ENCODE measurements at regions not wholly inside any gene's neighbourhood (a gene's known extent, or its start where the extent isn't known, plus 50 kb on each side); places are given as distances from the start of the nearest gene placed in this dataset.

GRCh38 chr9:18060269-18060934, 413.6 kb upstream of the ADAMTSL1 start:
- Histone ChIP-seq H4K20me1 (ENCODE audit: insufficient read depth, low read length) (no peaks in the 10 kb centered on the region), H3K27me3 (replicated peaks; ENCODE audit: insufficient read depth, low read length) (no peaks in the 10 kb centered on the region; the same call in 1 of the 2 replicates), H3K9me2 (replicated peaks; ENCODE audit: insufficient read depth, low read length) (no peaks in the 10 kb centered on the region), H3K79me2 (ENCODE audit: low read length) (no peaks in the 10 kb centered on the region), H3K4me3 (ENCODE audit: low read length) (no peak overlapping the region), H2AFZ (ENCODE audit: low read length) (no peak overlapping the region), H3K9me3 (replicated peaks; ENCODE audit: insufficient read depth, low read length) (no peaks in the 10 kb centered on the region), H3F3A (ENCODE audit: insufficient read depth, low read length) (peaks cover 4% of the 10 kb centered on the region; the same call in 1 of the 2 replicates), H3K9ac (ENCODE audit: low read length) (no peak overlapping the region), H3K4me2 (ENCODE audit: low read depth, low read length) (no peak overlapping the region), H3K27ac (ENCODE audit: low read length) (no peak overlapping the region), H3K4me1 (ENCODE audit: low read length) (peaks cover 30% of the 10 kb centered on the region), H3K36me3 (replicated peaks; ENCODE audit: insufficient read depth, low read length) (no peaks in the 10 kb centered on the region)
- no peak for TF ChIP-seq EZH2 (optimal IDR thresholded peaks at IDR 0.05; ENCODE audit: low read depth, low read length)
- TF ChIP-seq, protein P1, sequence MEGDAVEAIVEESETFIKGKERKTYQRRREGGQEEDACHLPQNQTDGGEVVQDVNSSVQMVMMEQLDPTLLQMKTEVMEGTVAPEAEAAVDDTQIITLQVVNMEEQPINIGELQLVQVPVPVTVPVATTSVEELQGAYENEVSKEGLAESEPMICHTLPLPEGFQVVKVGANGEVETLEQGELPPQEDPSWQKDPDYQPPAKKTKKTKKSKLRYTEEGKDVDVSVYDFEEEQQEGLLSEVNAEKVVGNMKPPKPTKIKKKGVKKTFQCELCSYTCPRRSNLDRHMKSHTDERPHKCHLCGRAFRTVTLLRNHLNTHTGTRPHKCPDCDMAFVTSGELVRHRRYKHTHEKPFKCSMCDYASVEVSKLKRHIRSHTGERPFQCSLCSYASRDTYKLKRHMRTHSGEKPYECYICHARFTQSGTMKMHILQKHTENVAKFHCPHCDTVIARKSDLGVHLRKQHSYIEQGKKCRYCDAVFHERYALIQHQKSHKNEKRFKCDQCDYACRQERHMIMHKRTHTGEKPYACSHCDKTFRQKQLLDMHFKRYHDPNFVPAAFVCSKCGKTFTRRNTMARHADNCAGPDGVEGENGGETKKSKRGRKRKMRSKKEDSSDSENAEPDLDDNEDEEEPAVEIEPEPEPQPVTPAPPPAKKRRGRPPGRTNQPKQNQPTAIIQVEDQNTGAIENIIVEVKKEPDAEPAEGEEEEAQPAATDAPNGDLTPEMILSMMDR (IDR thresholded peaks at IDR 0.05; ENCODE audit: low read length), result peak; percentile 31
- DNase-seq, result no peak

DNA sequence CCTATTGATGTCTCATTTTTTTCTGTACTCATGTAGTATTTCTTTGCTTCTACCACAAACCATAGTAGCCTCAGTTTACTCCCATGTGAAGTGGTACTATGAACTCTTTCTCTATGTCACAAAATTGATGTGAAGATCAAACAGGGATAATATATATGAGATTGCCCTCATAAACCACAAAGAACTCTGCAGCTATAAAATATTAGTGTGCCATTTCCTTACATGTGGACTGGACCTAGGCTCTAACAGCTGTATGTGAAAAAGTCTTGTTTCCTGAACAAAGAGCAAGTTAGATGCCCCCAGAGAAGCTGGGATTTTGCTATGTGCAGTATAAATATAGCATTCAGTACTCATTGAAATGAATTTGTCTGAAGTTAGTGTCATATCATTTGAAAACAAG, 412.6 kb upstream of the ADAMTSL1 start:
- Histone ChIP-seq H3F3A (ENCODE audit: insufficient read depth, low read length) (peaks cover 4% of the 10 kb centered on the region; the same call in 1 of the 2 replicates), H3K9me2 (replicated peaks; ENCODE audit: insufficient read depth, low read length) (no peaks in the 10 kb centered on the region), H3K79me2 (ENCODE audit: low read length) (no peaks in the 10 kb centered on the region), H3K4me3 (ENCODE audit: low read length) (no peak overlapping the region), H3K36me3 (replicated peaks; ENCODE audit: insufficient read depth, low read length) (no peaks in the 10 kb centered on the region), H3K9ac (ENCODE audit: low read length) (no peak overlapping the region), H3K4me2 (ENCODE audit: low read depth, low read length) (no peak overlapping the region), H3K27me3 (replicated peaks; ENCODE audit: insufficient read depth, low read length) (no peaks in the 10 kb centered on the region), H3K4me1 (ENCODE audit: low read length) (peaks cover 27% of the 10 kb centered on the region), H2AFZ (ENCODE audit: low read length) (no peak overlapping the region), H3K9me3 (replicated peaks; ENCODE audit: insufficient read depth, low read length) (no peaks in the 10 kb centered on the region), H4K20me1 (ENCODE audit: insufficient read depth, low read length) (no peaks in the 10 kb centered on the region), H3K27ac (ENCODE audit: low read length) (no peak overlapping the region)
- TF ChIP-seq EZH2phosphoT487 (IDR thresholded peaks at IDR 0.05; ENCODE audit: low read length) (no peak), EZH2 (optimal IDR thresholded peaks at IDR 0.05; ENCODE audit: low read depth, low read length) (no peak)
- TF ChIP-seq, protein P1 (IDR thresholded peaks at IDR 0.05; ENCODE audit: low read length), result no peak
- no peak for DNase-seq

DNA sequence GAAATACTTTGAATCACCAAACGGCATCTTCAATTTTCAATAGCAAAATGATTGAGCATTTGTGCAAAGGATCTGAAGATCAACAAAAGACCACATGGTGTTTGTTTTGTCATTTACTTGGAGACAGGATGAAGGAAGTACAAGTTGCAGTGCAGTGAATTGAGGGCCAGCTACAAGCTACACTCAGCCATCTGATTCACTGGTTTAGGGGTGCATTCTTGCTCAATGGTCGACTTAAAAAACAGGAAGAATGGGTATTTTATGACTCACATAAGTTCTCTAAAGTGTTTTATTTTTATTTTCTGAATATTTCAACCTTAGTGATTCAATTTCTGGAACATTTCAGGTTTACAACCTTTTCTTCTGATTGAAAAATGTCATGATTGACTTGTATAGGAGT, 412.1 kb upstream of the ADAMTSL1 start:
- Histone ChIP-seq H3K9ac (ENCODE audit: low read length) (no peak overlapping the region), H3K36me3 (replicated peaks; ENCODE audit: insufficient read depth, low read length) (no peaks in the 10 kb centered on the region)
- DNase-seq, result no peak

More for the DNA sequence above, 412.1 kb upstream of the ADAMTSL1 start:
- H4K20me1 ChIP-seq (ENCODE audit: insufficient read depth, low read length), result no peaks in the 10 kb centered on the region
- H3F3A ChIP-seq (ENCODE audit: insufficient read depth, low read length), result peaks cover under 1% of the 10 kb centered on the region; the same call in 1 of the 2 replicates
- H3K4me3 ChIP-seq (ENCODE audit: low read length), result no peak overlapping the region
- H2AFZ ChIP-seq (ENCODE audit: low read length), result no peak overlapping the region
- H3K4me1 ChIP-seq (ENCODE audit: low read length), result peaks cover 22% of the 10 kb centered on the region
- H3K9me2 ChIP-seq (replicated peaks; ENCODE audit: insufficient read depth, low read length), result no peaks in the 10 kb centered on the region
- H3K9me3 ChIP-seq (replicated peaks; ENCODE audit: insufficient read depth, low read length), result no peaks in the 10 kb centered on the region
- TF ChIP-seq EZH2phosphoT487 (IDR thresholded peaks at IDR 0.05; ENCODE audit: low read length) (no peak), EZH2 (optimal IDR thresholded peaks at IDR 0.05; ENCODE audit: low read depth, low read length) (no peak)
- TF ChIP-seq, protein P1 (IDR thresholded peaks at IDR 0.05; ENCODE audit: low read length), result no peak
- no peak overlapping the region for H3K27ac ChIP-seq (ENCODE audit: low read length)
- H3K4me2 ChIP-seq (ENCODE audit: low read depth, low read length), result no peak overlapping the region
- H3K27me3 ChIP-seq (replicated peaks; ENCODE audit: insufficient read depth, low read length), result no peaks in the 10 kb centered on the region
- H3K79me2 ChIP-seq (ENCODE audit: low read length), result no peaks in the 10 kb centered on the region

Data from MM.1S (cell line).